Esophagus squamous epithelium (tissue), 5 donors: ENCODE measurements at regions not wholly inside any gene's neighbourhood (a gene's known extent, or its start where the extent isn't known, plus 50 kb on each side); places are given as distances from the start of the nearest gene placed in this dataset.

Source experiments
- DNase-seq: peaks from one replicate; lab custom pipeline; 2025; lab: John Stamatoyannopoulos, UW
- H3K27ac ChIP-seq, 4 donors: fragments of 200-600 bp; sonication (generic); one replicate each; pipeline ENCODE4 v1.5.1; 2016 to 2019; ENCODE audit warnings: mild to moderate bottlenecking in 1 of 4
- H3K27me3 ChIP-seq, 4 donors: fragments of 200-600 bp; sonication (generic); 1 replicate in 3 of 4; 2 replicates in 1 of 4; pipeline versions ENCODE4 v1.5.1 to v1.6.0; 2017 to 2021; ENCODE audit warnings: antibody characterized with exemption in 1 of 4
- H3K36me3 ChIP-seq, 3 donors: fragments of 200-600 bp; sonication (generic); one replicate each; pipeline ENCODE4 v1.5.1; 2016 to 2019
- H3K4me1 ChIP-seq, 3 donors: fragments of 200-600 bp; sonication (generic); one replicate each; pipeline ENCODE4 v1.5.1; 2017 to 2019
- H3K4me3 ChIP-seq, 4 donors: fragments of 200-600 bp; sonication (generic); 1 replicate in 3 of 4; 2 replicates in 1 of 4; pipeline ENCODE4 v1.5.1; 2016 to 2019; ENCODE audit warnings: mild to moderate bottlenecking in 2 of 4, moderate library complexity in 1 of 4
- H3K9me3 ChIP-seq, 3 donors: fragments of 200-600 bp; sonication (generic); one replicate each; pipeline ENCODE4 v1.5.1; 2016 to 2019
- CTCF ChIP-seq, 6 experiments: fragments of 450-650 bp in 4 of 6; fragments of 200-600 bp in 2 of 6; sonication (generic) in 2 of 6; IDR thresholded peaks; one replicate each; pipeline ENCODE4 v1.5.1; 2016 to 2019; ENCODE audit warnings: antibody characterized with exemption in 6 of 6, mild to moderate bottlenecking in 4 of 6, moderate library complexity in 4 of 6
- POLR2A ChIP-seq, 4 donors: fragments of 450-650 bp; IDR thresholded peaks; one replicate each; pipeline ENCODE4 v1.6.1; 2017; ENCODE audit warnings: antibody characterized with exemption in 4 of 4, mild to moderate bottlenecking in 4 of 4, moderate library complexity in 3 of 4
- WGBS, 2 donors: methylation state at CpG; one replicate each; pipeline ENCODE4 v1.1.5; 2018; 5-methylcytosine and 5-hydroxymethylcytosine counted together
- intact Hi-C: fragments of 100-400 bp; cut with DNase I; formaldehyde crosslinking; loops from one replicate; pipeline ENCODE4 v1.15.0; 2022
- small RNA-seq, 4 donors: library from RNA; depleted of rRNA; stranded (forward); fragments of <200 nt; gene quantifications; one replicate each; pipeline ENCODE3, GENCODE V24; 2016
- donor health status: DM: yes; HTN: yes; CAD: no.

GRCh38 chr6:93474733-93475179 is 55.4 kb upstream of the EPHA7 start:
- H3K27me3 ChIP-seq, result no peaks in the 10 kb centered on the region
- DNase-seq, result no peak
- H3K4me1 ChIP-seq, result no peaks in the 10 kb centered on the region
- WGBS, 2 donors, result 59 to 76% methylated on average over 5 of the region's 5 CpGs
- H3K9me3 ChIP-seq, result no peaks in the 10 kb centered on the region
- TF ChIP-seq CTCF (IDR thresholded peaks at IDR 0.05) (no peak), POLR2A (IDR thresholded peaks at IDR 0.05) (no peak)
- H3K27ac ChIP-seq, result no peak overlapping the region
- no peaks in the 10 kb centered on the region for H3K36me3 ChIP-seq
- intact Hi-C loops, result no loop called here
- H3K4me3 ChIP-seq, result no peak overlapping the region

- Histone ChIP-seq H3K27me3 (no peaks in the 10 kb centered on the region), H3K4me1 (no peaks in the 10 kb centered on the region), H3K9me3 (no peaks in the 10 kb centered on the region), H3K27ac (no peak overlapping the region), H3K36me3 (no peaks in the 10 kb centered on the region), H3K4me3 (no peak overlapping the region)
- WGBS, 2 donors, result 51 to 69% methylated on average over 2 of the region's 2 CpGs
- no peak for TF ChIP-seq POLR2A (IDR thresholded peaks at IDR 0.05)
- TF ChIP-seq CTCF (IDR thresholded peaks at IDR 0.05), result no peak
- intact Hi-C loops, result no loop called here
- DNase-seq, result no peak
Measured at GRCh38 chr6:93471281-93471680, 51.9 kb upstream of the EPHA7 start.

Small RNA genes lying in the stretch of these regions (small RNA-seq; reads per million reads assigned to genes)
- gene AL078595.1, result 0 to 0.27 (median 0) reads per million in 4 donors
- gene RF00425, result 0 reads per million in 4 donors
